ENCODE measurements at regions not wholly inside any gene's neighbourhood (a gene's known extent, or its start where the extent isn't known, plus 50 kb on each side); places are given as distances from the start of the nearest gene placed in this dataset.

DNA sequence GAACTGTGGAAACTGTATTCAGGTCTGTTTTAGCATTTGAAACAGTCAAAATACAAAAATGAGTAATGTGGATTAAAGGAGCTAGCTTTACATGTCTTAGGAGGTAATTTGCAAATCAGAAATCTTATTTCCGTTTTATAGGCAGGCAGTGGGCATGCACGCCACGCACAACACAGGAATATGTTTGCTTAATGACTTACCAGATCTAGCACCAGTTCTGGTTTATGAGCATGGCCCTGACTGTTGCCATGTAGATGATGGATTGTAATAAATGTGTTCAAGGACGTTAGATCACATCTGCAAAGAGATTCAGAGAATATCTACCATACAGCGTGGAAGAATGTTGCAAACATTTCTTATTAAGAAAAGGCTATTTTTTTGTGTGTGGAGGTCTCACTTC, 344.5 kb upstream of the NR3C2 start:
- H3K9me2 ChIP-seq = no peaks in the 10 kb centered on the region
- no peak overlapping the region for H2AFZ ChIP-seq (ENCODE audit: low read depth)
- no peaks in the 10 kb centered on the region for H3K36me3 ChIP-seq (replicated peaks in 1 of 2; ENCODE audit: control insufficient read depth in 1 of 2, insufficient read depth in 2 of 2, low read length in 1 of 2)
- ChIA-PET POLR2A (no interaction called here), CTCF (no interaction called here)
- 4% methylated on average over 5 of the region's 5 CpGs for WGBS (ENCODE audit: low lambda C conversion rate)
- TF ChIP-seq RAD21 (IDR thresholded peaks at IDR 0.05; ENCODE audit: low read length) (no peak), NRF1 (IDR thresholded peaks at IDR 0.05; ENCODE audit: low read depth, low read length) (no peak), EP300 (IDR thresholded peaks at IDR 0.05; ENCODE audit: borderline replicate concordance in 1 of 2, low read depth in 1 of 2, low read length in 1 of 2) (no peak), RXRA (IDR thresholded peaks at IDR 0.05; ENCODE audit: borderline replicate concordance, low read depth) (no peak)
- no peaks in the 10 kb centered on the region for H3F3A ChIP-seq (replicated peaks; ENCODE audit: insufficient read depth)
- no peak overlapping the region for H3K4me3 ChIP-seq (ENCODE audit: low read depth in 2 of 2, low read length in 1 of 2)
- no peaks in the 10 kb centered on the region for H3K9me3 ChIP-seq
- H3K79me2 ChIP-seq (ENCODE audit: insufficient read depth) = no peaks in the 10 kb centered on the region
- no peak overlapping the region for H3K4me2 ChIP-seq
- DNase-seq = no peak
- H3K4me1 ChIP-seq (ENCODE audit: control insufficient read depth in 1 of 2, insufficient read depth in 2 of 2, low read depth in 1 of 2, low read length in 1 of 2) = no peaks in the 10 kb centered on the region
- H3K27ac ChIP-seq (ENCODE audit: low read depth in 2 of 2, low read length in 1 of 2) = no peak overlapping the region
- H4K20me1 ChIP-seq (ENCODE audit: insufficient read depth) = no peaks in the 10 kb centered on the region
- no peak overlapping the region for H3K9ac ChIP-seq
- H3K27me3 ChIP-seq (ENCODE audit: insufficient read depth) = no peaks in the 10 kb centered on the region

DNA sequence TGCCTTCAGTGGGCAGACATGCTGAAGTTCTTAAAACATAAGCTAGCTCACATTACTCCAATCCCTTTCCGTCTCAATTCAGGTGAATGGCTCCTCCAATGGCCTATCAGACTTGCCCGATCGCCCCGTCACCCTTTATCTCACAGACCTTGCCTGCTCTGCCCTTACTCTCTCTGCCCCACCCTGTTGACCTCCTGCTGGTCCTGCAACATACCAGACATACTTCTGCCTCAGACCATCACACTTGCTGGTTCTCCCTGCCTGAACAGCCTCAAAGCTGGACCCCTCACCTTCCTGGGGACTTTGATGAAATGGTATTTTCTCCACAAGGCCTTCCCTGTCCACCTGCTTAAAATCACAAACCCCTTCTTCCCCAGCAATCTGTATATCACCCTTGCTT, 340.1 kb upstream of the NR3C2 start:
- TF ChIP-seq GABPA (IDR thresholded peaks at IDR 0.05; ENCODE audit: low read depth) (no peak), EP300 (IDR thresholded peaks at IDR 0.05; ENCODE audit: borderline replicate concordance in 1 of 2, low read depth in 1 of 2, low read length in 1 of 2) (no peak), MXI1 (IDR thresholded peaks at IDR 0.05; ENCODE audit: low read depth, low read length) (no peak), SMC3 (IDR thresholded peaks at IDR 0.05; ENCODE audit: low read depth, low read length) (no peak), EZH2phosphoT487 (IDR thresholded peaks at IDR 0.05; ENCODE audit: borderline replicate concordance, low read depth) (no peak), FOXM1 (IDR thresholded peaks at IDR 0.05; ENCODE audit: low read depth) (no peak), POLR2AphosphoS5 (IDR thresholded peaks at IDR 0.05; ENCODE audit: low read depth, low read length) (no peak), CHD2 (IDR thresholded peaks at IDR 0.05; ENCODE audit: low read length, partially characterized antibody) (no peak), YY1 (IDR thresholded peaks at IDR 0.05; ENCODE audit: low read depth) (no peak), TAF1 (IDR thresholded peaks at IDR 0.05; ENCODE audit: borderline replicate concordance, low read depth, low read length) (no peak), TCF12 (IDR thresholded peaks at IDR 0.05) (no peak)
- TF ChIP-seq, protein P1, sequence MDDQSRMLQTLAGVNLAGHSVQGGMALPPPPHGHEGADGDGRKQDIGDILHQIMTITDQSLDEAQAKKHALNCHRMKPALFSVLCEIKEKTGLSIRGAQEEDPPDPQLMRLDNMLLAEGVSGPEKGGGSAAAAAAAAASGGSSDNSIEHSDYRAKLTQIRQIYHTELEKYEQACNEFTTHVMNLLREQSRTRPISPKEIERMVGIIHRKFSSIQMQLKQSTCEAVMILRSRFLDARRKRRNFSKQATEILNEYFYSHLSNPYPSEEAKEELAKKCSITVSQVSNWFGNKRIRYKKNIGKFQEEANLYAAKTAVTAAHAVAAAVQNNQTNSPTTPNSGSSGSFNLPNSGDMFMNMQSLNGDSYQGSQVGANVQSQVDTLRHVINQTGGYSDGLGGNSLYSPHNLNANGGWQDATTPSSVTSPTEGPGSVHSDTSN (IDR thresholded peaks at IDR 0.05) = no peak
- TF ChIP-seq, protein P2, sequence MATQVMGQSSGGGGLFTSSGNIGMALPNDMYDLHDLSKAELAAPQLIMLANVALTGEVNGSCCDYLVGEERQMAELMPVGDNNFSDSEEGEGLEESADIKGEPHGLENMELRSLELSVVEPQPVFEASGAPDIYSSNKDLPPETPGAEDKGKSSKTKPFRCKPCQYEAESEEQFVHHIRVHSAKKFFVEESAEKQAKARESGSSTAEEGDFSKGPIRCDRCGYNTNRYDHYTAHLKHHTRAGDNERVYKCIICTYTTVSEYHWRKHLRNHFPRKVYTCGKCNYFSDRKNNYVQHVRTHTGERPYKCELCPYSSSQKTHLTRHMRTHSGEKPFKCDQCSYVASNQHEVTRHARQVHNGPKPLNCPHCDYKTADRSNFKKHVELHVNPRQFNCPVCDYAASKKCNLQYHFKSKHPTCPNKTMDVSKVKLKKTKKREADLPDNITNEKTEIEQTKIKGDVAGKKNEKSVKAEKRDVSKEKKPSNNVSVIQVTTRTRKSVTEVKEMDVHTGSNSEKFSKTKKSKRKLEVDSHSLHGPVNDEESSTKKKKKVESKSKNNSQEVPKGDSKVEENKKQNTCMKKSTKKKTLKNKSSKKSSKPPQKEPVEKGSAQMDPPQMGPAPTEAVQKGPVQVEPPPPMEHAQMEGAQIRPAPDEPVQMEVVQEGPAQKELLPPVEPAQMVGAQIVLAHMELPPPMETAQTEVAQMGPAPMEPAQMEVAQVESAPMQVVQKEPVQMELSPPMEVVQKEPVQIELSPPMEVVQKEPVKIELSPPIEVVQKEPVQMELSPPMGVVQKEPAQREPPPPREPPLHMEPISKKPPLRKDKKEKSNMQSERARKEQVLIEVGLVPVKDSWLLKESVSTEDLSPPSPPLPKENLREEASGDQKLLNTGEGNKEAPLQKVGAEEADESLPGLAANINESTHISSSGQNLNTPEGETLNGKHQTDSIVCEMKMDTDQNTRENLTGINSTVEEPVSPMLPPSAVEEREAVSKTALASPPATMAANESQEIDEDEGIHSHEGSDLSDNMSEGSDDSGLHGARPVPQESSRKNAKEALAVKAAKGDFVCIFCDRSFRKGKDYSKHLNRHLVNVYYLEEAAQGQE (IDR thresholded peaks at IDR 0.05; ENCODE audit: low read depth, low read length) = no peak
- ChIA-PET POLR2A (no interaction called here), CTCF (no interaction called here)
- H3F3A ChIP-seq (replicated peaks; ENCODE audit: insufficient read depth) = no peaks in the 10 kb centered on the region
- no peak overlapping the region for H2AFZ ChIP-seq (ENCODE audit: low read depth)
- no peaks in the 10 kb centered on the region for H3K27me3 ChIP-seq (ENCODE audit: insufficient read depth)
- no peaks in the 10 kb centered on the region for H3K79me2 ChIP-seq (ENCODE audit: insufficient read depth)
- no peak for DNase-seq
- no peaks in the 10 kb centered on the region for H4K20me1 ChIP-seq (ENCODE audit: insufficient read depth)
- no peak overlapping the region for H3K4me2 ChIP-seq
- no peaks in the 10 kb centered on the region for H3K9me2 ChIP-seq
- H3K36me3 ChIP-seq (replicated peaks in 1 of 2; ENCODE audit: control insufficient read depth in 1 of 2, insufficient read depth in 2 of 2, low read length in 1 of 2) = no peaks in the 10 kb centered on the region
- no peak overlapping the region for H3K27ac ChIP-seq (ENCODE audit: low read depth in 2 of 2, low read length in 1 of 2)
- 3% methylated on average over 4 of the region's 4 CpGs for WGBS (ENCODE audit: low lambda C conversion rate)
- H3K9ac ChIP-seq = no peak overlapping the region
- no peaks in the 10 kb centered on the region for H3K9me3 ChIP-seq
- no peak overlapping the region for H3K4me3 ChIP-seq (ENCODE audit: low read depth in 2 of 2, low read length in 1 of 2)
- H3K4me1 ChIP-seq (ENCODE audit: control insufficient read depth in 1 of 2, insufficient read depth in 2 of 2, low read depth in 1 of 2, low read length in 1 of 2) = 0 out of 4 replicates have a peak, but pooled peaks cover 0 to 2% of the 10 kb centered on the region in 2 experiments

Data from SK-N-SH (cell line).